PFSK-1 (cell line): ENCODE measurements at regions not wholly inside any gene's neighbourhood (a gene's known extent, or its start where the extent isn't known, plus 50 kb on each side); places are given as distances from the start of the nearest gene placed in this dataset.

Source experiments
- FOXP2 ChIP-seq: optimal IDR thresholded peaks from 2 replicates; pipeline ENCODE3; 2011; ENCODE audit warnings: borderline replicate concordance, control low read depth, inconsistent platforms; ENCODE audit not compliant: insufficient read depth; ENCODE audit errors: extremely low read length, extremely low read depth
- POLR2AphosphoS5 ChIP-seq: IDR thresholded peaks from 2 replicates; pipeline ENCODE4 v1.6.1; 2012; ENCODE audit warnings: low read depth, mild to moderate bottlenecking, control low read depth, low read length, moderate library complexity
- SIN3A ChIP-seq: IDR thresholded peaks from 2 replicates; pipeline ENCODE4 v1.6.1; 2012; ENCODE audit warnings: mild to moderate bottlenecking, low read length, moderate library complexity, borderline replicate concordance; ENCODE audit not compliant: insufficient read depth
- TAF1 ChIP-seq: IDR thresholded peaks from 2 replicates; pipeline ENCODE4 v1.6.1; 2012; ENCODE audit warnings: low read length, control low read depth, borderline replicate concordance; ENCODE audit not compliant: insufficient read depth
- TF ChIP-seq, protein P1 (sequence below), 2 experiments: IDR thresholded peaks; 2 replicates each; pipeline versions ENCODE4 v1.6.1 to v1.8.0; 2011 to 2012; ENCODE audit warnings: low read depth in 2 of 2, low read length in 2 of 2, control low read depth in 1 of 2, inconsistent platforms in 1 of 2, mild to moderate bottlenecking in 1 of 2, moderate library complexity in 1 of 2; ENCODE audit not compliant: insufficient read depth in 1 of 2

- TF ChIP-seq SIN3A (no peak), POLR2AphosphoS5 (no peak), FOXP2 (no peak), TAF1 (no peak)
- TF ChIP-seq, protein P1, sequence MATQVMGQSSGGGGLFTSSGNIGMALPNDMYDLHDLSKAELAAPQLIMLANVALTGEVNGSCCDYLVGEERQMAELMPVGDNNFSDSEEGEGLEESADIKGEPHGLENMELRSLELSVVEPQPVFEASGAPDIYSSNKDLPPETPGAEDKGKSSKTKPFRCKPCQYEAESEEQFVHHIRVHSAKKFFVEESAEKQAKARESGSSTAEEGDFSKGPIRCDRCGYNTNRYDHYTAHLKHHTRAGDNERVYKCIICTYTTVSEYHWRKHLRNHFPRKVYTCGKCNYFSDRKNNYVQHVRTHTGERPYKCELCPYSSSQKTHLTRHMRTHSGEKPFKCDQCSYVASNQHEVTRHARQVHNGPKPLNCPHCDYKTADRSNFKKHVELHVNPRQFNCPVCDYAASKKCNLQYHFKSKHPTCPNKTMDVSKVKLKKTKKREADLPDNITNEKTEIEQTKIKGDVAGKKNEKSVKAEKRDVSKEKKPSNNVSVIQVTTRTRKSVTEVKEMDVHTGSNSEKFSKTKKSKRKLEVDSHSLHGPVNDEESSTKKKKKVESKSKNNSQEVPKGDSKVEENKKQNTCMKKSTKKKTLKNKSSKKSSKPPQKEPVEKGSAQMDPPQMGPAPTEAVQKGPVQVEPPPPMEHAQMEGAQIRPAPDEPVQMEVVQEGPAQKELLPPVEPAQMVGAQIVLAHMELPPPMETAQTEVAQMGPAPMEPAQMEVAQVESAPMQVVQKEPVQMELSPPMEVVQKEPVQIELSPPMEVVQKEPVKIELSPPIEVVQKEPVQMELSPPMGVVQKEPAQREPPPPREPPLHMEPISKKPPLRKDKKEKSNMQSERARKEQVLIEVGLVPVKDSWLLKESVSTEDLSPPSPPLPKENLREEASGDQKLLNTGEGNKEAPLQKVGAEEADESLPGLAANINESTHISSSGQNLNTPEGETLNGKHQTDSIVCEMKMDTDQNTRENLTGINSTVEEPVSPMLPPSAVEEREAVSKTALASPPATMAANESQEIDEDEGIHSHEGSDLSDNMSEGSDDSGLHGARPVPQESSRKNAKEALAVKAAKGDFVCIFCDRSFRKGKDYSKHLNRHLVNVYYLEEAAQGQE (IDR thresholded peaks at IDR 0.05; ENCODE audit: insufficient read depth in 1 of 2, low read depth in 2 of 2, low read length in 2 of 2), result no peak
These were observed 73.0 kb downstream of the TFPI2 start for GRCh38 chr7:93817526-93817925.

DNA sequence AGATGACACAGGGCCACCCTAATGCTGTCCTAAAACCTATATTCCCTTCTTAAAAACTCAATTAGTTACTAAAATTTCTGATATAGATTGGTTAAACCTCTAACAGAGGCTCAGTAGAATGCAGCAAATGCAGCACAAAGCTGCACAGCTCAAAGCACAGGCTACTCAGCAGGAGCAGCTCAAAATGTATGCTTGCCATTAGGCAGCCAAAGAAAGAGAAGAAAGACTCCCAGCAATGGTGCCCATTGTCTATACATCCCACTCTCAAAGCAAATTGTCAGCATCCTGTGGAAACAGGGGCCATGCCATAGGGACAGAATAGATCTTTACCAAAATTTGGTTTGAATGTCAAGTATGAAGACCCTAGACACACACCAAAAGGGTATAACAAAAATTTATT is 73.5 kb downstream of the TFPI2 start:
- TF ChIP-seq POLR2AphosphoS5 (no peak), TAF1 (no peak), SIN3A (no peak), FOXP2 (no peak)
- TF ChIP-seq, protein P1 (IDR thresholded peaks at IDR 0.05; ENCODE audit: insufficient read depth in 1 of 2, low read depth in 2 of 2, low read length in 2 of 2), result no peak

DNA sequence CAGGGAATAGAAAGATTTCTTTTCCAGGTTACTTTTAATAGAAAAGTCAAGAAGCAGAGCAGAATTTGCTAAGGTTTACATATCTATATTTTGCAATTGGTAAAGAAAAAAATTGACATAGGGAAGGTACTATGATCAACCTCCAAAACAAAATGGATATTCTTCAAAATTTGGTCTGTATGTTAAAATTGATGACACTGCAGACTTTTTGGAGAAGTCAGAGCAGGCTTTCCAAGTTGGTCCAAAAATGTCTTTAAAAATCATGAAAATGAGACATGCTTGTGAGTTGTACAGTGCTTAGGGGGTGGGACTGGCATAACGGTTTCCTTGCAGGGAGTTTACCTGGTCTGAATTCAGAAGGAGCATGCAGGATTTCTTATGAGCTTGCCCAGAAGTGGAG is 77.0 kb downstream of the TFPI2 start:
- TF ChIP-seq SIN3A, result no peak
- no peak for TF ChIP-seq FOXP2
- TF ChIP-seq, protein P1 (IDR thresholded peaks at IDR 0.05; ENCODE audit: insufficient read depth in 1 of 2, low read depth in 2 of 2, low read length in 2 of 2), result no peak
- no peak for TF ChIP-seq POLR2AphosphoS5
- TF ChIP-seq TAF1, result no peak

DNA sequence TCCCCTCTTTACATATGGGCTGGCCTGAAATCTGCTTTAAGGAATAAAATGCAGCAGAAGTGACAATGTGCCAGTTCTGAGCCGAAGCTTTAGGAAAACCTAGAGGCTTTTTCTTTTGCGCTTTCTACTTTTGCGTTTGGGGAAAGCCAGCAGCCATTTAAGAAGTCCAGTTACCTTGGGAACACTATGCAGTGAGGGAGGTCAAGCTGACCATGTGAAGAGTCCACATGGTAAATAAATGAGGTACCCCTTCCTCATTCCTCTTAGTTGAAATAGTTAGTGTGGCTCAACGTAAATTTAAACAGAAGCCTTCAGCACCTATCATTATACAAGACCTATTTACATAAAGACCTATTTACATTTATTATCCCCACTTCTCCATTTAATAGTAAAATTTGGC is 78.5 kb downstream of the TFPI2 start:
- TF ChIP-seq SIN3A (no peak), POLR2AphosphoS5 (no peak), FOXP2 (no peak), TAF1 (no peak)
- TF ChIP-seq, protein P1 (IDR thresholded peaks at IDR 0.05; ENCODE audit: insufficient read depth in 1 of 2, low read depth in 2 of 2, low read length in 2 of 2), result no peak

GRCh38 chr7:93811198-93811597 is 79.4 kb downstream of the TFPI2 start:
- TF ChIP-seq TAF1 (no peak), FOXP2 (no peak), POLR2AphosphoS5 (no peak), SIN3A (no peak)
- TF ChIP-seq, protein P1 (IDR thresholded peaks at IDR 0.05; ENCODE audit: insufficient read depth in 1 of 2, low read depth in 2 of 2, low read length in 2 of 2), result no peak
